Lung (tissue), 11 donors: ENCODE measurements at regions not wholly inside any gene's neighbourhood (a gene's known extent, or its start where the extent isn't known, plus 50 kb on each side); places are given as distances from the start of the nearest gene placed in this dataset.

Experiments
- ATAC-seq: fragments of 200-7000 bp; cut with Tn5 transposase; one replicate; pipeline ENCODE4 v1.9.1; 2020; ENCODE audit warnings: moderate number of reproducible peaks; ENCODE audit not compliant: insufficient read depth, low FRiP score
- DNase-seq, 3 donors: peaks; one replicate each; pipeline ENCODE4 v3.0.0-alpha.2; 2013 to 2017
- H3K27ac ChIP-seq, 2 donors: one replicate each; pipeline ENCODE4 v1.5.1; 2013; ENCODE audit warnings: mild to moderate bottlenecking in 2 of 2, moderate library complexity in 2 of 2, control low read depth in 1 of 2, inconsistent platforms in 1 of 2, low read depth in 1 of 2, low read length in 1 of 2
- H3K27me3 ChIP-seq, 3 donors: one replicate each; pipeline ENCODE4 v1.5.1; 2013; ENCODE audit warnings: low read length in 2 of 3; ENCODE audit not compliant: control insufficient read depth in 3 of 3, insufficient read depth in 3 of 3
- H3K36me3 ChIP-seq, 4 donors: one replicate each; pipeline ENCODE4 v1.5.1; 2013; ENCODE audit warnings: low read length in 4 of 4, mild to moderate bottlenecking in 1 of 4, moderate library complexity in 1 of 4; ENCODE audit not compliant: control insufficient read depth in 4 of 4, insufficient read depth in 4 of 4
- H3K4me1 ChIP-seq, 5 donors: one replicate each; pipeline ENCODE4 v1.5.1; 2013; ENCODE audit warnings: low read length in 5 of 5, mild to moderate bottlenecking in 2 of 5, moderate library complexity in 1 of 5; ENCODE audit not compliant: control insufficient read depth in 5 of 5, insufficient read depth in 5 of 5
- H3K4me3 ChIP-seq: one replicate; pipeline ENCODE4 v1.5.1; 2013; ENCODE audit warnings: mild to moderate bottlenecking, control low read depth, moderate library complexity
- H3K9ac ChIP-seq, 2 donors: one replicate each; pipeline ENCODE4 v1.5.1; 2013; ENCODE audit warnings: low read length in 2 of 2, control low read depth in 1 of 2; ENCODE audit not compliant: insufficient read depth in 1 of 2
- H3K9me3 ChIP-seq, 4 donors: one replicate each; pipeline ENCODE4 v1.5.1; 2013; ENCODE audit warnings: low read length in 3 of 4, mild to moderate bottlenecking in 1 of 4, moderate library complexity in 1 of 4; ENCODE audit not compliant: control insufficient read depth in 4 of 4, insufficient read depth in 3 of 4
- WGBS, 2 donors: extraction: QIAGEN DNeasy Blood & Tissue Kit; methylation state at CpG; one replicate each; pipeline ENCODE4 v1.1.7; 2013; 5-methylcytosine and 5-hydroxymethylcytosine counted together
- TF ChIP-seq, protein P1 (sequence below): IDR thresholded peaks from 2 replicates; pipeline ENCODE4 v1.5.1; 2012; ENCODE audit warnings: mild to moderate bottlenecking; ENCODE audit errors: control extremely low read depth, extremely low read depth
- donor health status: control.
- donor health status: control.
- donor health status: Bipolar disorder and iron deficiency.
- donor health status: healthy.
- donor health status: DM: yes; HTN: yes; CAD: no.

DNA sequence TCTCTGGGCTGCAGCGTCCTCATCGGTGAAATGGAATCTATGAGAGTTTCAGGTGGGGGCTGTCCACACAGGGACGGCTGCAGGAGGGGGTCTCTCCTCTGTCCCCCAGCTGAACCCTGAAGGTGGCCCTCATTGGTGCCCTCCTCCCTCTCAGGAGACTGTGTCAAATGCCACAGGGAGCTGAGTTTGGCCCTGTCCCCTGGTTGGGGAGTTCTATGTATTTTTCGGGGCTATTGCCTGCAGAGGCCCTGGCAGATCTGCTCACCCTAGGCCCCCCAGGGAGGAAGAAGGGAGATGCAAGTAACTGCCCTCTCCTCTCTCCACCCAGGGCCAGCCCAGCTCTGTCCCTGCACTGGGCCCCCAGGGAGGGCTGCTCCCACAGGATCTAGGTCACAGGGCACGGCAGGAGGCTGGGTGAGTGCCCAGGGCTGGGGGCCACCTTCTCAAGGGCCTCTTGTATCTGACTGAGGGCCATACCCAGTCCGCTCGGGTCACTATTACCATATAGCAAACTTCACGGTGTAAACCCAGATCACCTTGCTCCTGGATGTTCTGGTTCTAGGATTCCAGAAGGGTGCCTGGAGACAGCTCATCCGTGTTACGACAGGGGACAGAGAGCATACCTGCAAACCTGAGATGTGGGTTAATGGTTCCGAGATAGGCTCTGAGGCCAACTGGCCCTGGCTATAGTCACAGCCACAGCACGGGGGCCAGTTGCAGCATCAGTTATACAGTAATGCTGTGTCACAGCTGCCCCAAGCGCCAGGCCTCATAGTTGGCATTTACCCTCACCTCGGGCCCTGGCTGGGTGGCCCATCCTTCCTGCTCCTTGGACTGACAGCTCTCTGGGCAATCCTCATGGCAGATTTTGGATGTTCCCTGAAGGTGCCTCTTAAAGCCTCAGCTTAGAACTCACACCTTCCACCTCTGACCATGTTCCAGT is 102.4 kb upstream of the PRR23E start:
- H3K27me3 ChIP-seq, result no peaks in the 10 kb centered on the region
- no peak for ATAC-seq
- WGBS, 2 donors, result 84 to 88% methylated on average over 13 to 14 of the region's 14 CpGs
- H3K36me3 ChIP-seq, result no peaks in the 10 kb centered on the region
- no peaks in the 10 kb centered on the region for H3K4me1 ChIP-seq
- H3K9ac ChIP-seq, result no peak overlapping the region
- no peak overlapping the region for H3K27ac ChIP-seq
- DNase-seq, result no peak
- peaks cover 0 to 2% (median 0%) of the 10 kb centered on the region in 4 donors for H3K9me3 ChIP-seq
- no peak overlapping the region for H3K4me3 ChIP-seq
- TF ChIP-seq, protein P1, sequence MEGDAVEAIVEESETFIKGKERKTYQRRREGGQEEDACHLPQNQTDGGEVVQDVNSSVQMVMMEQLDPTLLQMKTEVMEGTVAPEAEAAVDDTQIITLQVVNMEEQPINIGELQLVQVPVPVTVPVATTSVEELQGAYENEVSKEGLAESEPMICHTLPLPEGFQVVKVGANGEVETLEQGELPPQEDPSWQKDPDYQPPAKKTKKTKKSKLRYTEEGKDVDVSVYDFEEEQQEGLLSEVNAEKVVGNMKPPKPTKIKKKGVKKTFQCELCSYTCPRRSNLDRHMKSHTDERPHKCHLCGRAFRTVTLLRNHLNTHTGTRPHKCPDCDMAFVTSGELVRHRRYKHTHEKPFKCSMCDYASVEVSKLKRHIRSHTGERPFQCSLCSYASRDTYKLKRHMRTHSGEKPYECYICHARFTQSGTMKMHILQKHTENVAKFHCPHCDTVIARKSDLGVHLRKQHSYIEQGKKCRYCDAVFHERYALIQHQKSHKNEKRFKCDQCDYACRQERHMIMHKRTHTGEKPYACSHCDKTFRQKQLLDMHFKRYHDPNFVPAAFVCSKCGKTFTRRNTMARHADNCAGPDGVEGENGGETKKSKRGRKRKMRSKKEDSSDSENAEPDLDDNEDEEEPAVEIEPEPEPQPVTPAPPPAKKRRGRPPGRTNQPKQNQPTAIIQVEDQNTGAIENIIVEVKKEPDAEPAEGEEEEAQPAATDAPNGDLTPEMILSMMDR, result no peak

DNA sequence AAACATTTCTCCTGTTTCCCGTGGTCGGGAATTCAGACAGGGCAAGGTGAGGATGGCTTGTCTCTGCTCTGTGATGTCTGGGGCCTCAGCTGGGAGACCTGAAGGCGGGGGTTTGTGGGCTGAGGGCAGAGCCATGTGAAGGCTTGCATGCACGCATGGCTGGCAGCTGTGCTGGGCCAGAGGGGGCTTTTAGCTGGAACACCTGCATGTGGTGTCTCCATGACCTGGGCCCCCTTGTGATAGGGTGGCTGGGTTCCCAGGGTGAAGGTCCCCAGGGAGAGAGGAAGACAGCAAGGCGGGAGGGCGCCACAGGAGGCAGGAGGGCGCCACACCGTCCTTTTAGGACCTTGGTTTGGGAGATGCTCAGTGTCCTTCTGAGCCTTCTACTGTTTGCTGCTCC is 101.6 kb upstream of the PRR23E start:
- DNase-seq, result no peak
- H3K4me1 ChIP-seq, result no peaks in the 10 kb centered on the region
- H3K27ac ChIP-seq, result no peak overlapping the region
- no peak for ATAC-seq
- H3K27me3 ChIP-seq, result no peaks in the 10 kb centered on the region
- H3K9me3 ChIP-seq, result peaks cover 0 to 2% (median 0%) of the 10 kb centered on the region in 4 donors
- H3K36me3 ChIP-seq, result no peaks in the 10 kb centered on the region
- WGBS, 2 donors, result 88 to 91% methylated on average over 8 of the region's 8 CpGs
- no peak overlapping the region for H3K9ac ChIP-seq
- TF ChIP-seq, protein P1, result no peak
- H3K4me3 ChIP-seq, result no peak overlapping the region

DNA sequence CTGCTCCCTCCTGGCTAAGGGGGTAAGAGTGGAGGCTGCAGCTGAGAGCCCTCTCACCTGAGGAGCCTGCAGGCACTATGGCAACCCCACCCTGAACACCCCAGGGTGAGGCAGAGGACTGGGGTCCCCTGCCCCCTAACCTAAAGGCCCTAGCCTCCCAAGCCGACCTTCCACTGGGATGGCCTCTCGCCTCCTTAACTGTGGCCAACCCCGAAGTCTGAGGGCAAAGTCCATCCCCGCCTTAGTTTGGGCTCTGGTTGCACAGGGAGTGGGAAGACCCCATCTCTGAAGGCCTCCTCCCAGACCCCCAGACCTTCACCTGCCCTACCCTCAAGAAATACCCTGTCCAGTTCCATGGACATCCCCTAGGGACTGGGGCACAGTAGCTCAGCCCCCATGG is 100.6 kb upstream of the PRR23E start:
- no peaks in the 10 kb centered on the region for H3K4me1 ChIP-seq
- H3K9me3 ChIP-seq, result peaks cover 0 to 2% (median 0%) of the 10 kb centered on the region in 4 donors
- WGBS, 2 donors, result 93 to 98% methylated on average over 4 of the region's 4 CpGs
- no peaks in the 10 kb centered on the region for H3K36me3 ChIP-seq
- H3K9ac ChIP-seq, result no peak overlapping the region
- ATAC-seq (no peak), DNase-seq (no peak)
- no peaks in the 10 kb centered on the region for H3K27me3 ChIP-seq
- TF ChIP-seq, protein P1, result no peak
- no peak overlapping the region for H3K4me3 ChIP-seq
- no peak overlapping the region for H3K27ac ChIP-seq
